ENCODE measurements at regions not wholly inside any gene's neighbourhood (a gene's known extent, or its start where the extent isn't known, plus 50 kb on each side); places are given as distances from the start of the nearest gene placed in this dataset.

GRCh38 chr13:104326523-104326922 lies 1260.3 kb upstream of the SLC10A2 start:
- Histone ChIP-seq H3K4me2 (no peak overlapping the region), H3K4me3 (no peak overlapping the region), H4K20me1 (replicated peaks; ENCODE audit: insufficient read depth) (no peaks in the 10 kb centered on the region), H3F3A (replicated peaks; ENCODE audit: low read depth) (no peaks in the 10 kb centered on the region), H2AFZ (peak overlapping the region; percentile 60; the same call in 1 of the 2 replicates), H3K27ac (ENCODE audit: low read depth) (no peak overlapping the region), H3K27me3 (ENCODE audit: insufficient read depth) (no peaks in the 10 kb centered on the region), H3K36me3 (ENCODE audit: insufficient read depth) (no peaks in the 10 kb centered on the region), H3K79me2 (replicated peaks; ENCODE audit: insufficient read depth) (no peaks in the 10 kb centered on the region), H3K4me1 (ENCODE audit: insufficient read depth) (no peaks in the 10 kb centered on the region), H3K9me2 (ENCODE audit: insufficient read depth) (no peaks in the 10 kb centered on the region)
- TF ChIP-seq ETS1 (IDR thresholded peaks at IDR 0.05) = no peak
- no peak for TF ChIP-seq CTCF (conservative IDR thresholded peaks at IDR 0.05; ENCODE audit: low read depth in 2 of 2)
- H3K36me3 Mint-ChIP-seq (ENCODE audit: low read depth) = peaks cover 10% of the 10 kb centered on the region; the same call in 2 of the 3 replicates
- no peak overlapping the region for H3K4me3 Mint-ChIP-seq
- ATAC-seq (no peak), DNase-seq (ENCODE audit: low spot score) (no peak)
- H3K27ac Mint-ChIP-seq = no peak overlapping the region
- no peaks in the 10 kb centered on the region for H3K27me3 Mint-ChIP-seq (ENCODE audit: insufficient read depth, low read depth, poor library complexity)
- no peaks in the 10 kb centered on the region for H3K4me1 Mint-ChIP-seq
- peaks cover 8% of the 10 kb centered on the region for H3K9me3 Mint-ChIP-seq

- ATAC-seq = no peak
- DNase-seq (ENCODE audit: low spot score) = no peak
- no peak overlapping the region for H3K27ac Mint-ChIP-seq
- no peak overlapping the region for H3K4me3 ChIP-seq
- TF ChIP-seq ETS1 (IDR thresholded peaks at IDR 0.05) = no peak
- no peak for TF ChIP-seq STAT1 (IDR thresholded peaks at IDR 0.05; ENCODE audit: unreplicated experiment)
- no peak for TF ChIP-seq ZNF462 (CRISPR knock-in tag; IDR thresholded peaks at IDR 0.05)
- TF ChIP-seq EZH2phosphoT487 (IDR thresholded peaks at IDR 0.05; ENCODE audit: unreplicated experiment) = no peak
- H3K27ac ChIP-seq (ENCODE audit: low read depth) = no peak overlapping the region
- H4K20me1 ChIP-seq (replicated peaks; ENCODE audit: insufficient read depth) = no peaks in the 10 kb centered on the region
- H3K36me3 ChIP-seq (ENCODE audit: insufficient read depth) = no peaks in the 10 kb centered on the region
- peaks cover 7% of the 10 kb centered on the region; the same call in 1 of the 2 replicates for H3K9me2 ChIP-seq (ENCODE audit: insufficient read depth)
- no peak overlapping the region for H2AFZ ChIP-seq
- no peaks in the 10 kb centered on the region for H3K27me3 Mint-ChIP-seq (ENCODE audit: insufficient read depth, low read depth, poor library complexity)
- no peaks in the 10 kb centered on the region for H3K4me1 ChIP-seq (ENCODE audit: insufficient read depth)
- H3K9me3 Mint-ChIP-seq = no peaks in the 10 kb centered on the region; the same call in 2 of the 3 replicates
- no peaks in the 10 kb centered on the region for H3F3A ChIP-seq (replicated peaks; ENCODE audit: low read depth)
- no peak overlapping the region for H3K4me3 Mint-ChIP-seq
- no peak overlapping the region for H3K4me2 ChIP-seq
- H3K4me1 Mint-ChIP-seq = no peaks in the 10 kb centered on the region
- H3K79me2 ChIP-seq (replicated peaks; ENCODE audit: insufficient read depth) = no peaks in the 10 kb centered on the region
- H3K36me3 Mint-ChIP-seq (ENCODE audit: low read depth) = no peaks in the 10 kb centered on the region
- H3K27me3 ChIP-seq (ENCODE audit: insufficient read depth) = no peaks in the 10 kb centered on the region
These were observed 1255.5 kb upstream of the SLC10A2 start for GRCh38 chr13:104321756-104322155.

Measured in GM23338 (cell line).